Mucosa of descending colon (tissue), 3 donors: ENCODE measurements at regions not wholly inside any gene's neighbourhood (a gene's known extent, or its start where the extent isn't known, plus 50 kb on each side); places are given as distances from the start of the nearest gene placed in this dataset.

Experiments used
- ATAC-seq: fragments of 200-7000 bp; cut with Tn5 transposase; one replicate; pipeline ENCODE4 v1.9.1; 2020; ENCODE audit warnings: mild to moderate bottlenecking, moderate library complexity
- DNase-seq, 3 donors: peaks; one replicate each; pipeline ENCODE4 v3.0.0-alpha.2; 2020
- H3K36me3 ChIP-seq: fragments of 200-600 bp; one replicate; pipeline ENCODE4 v1.8.0; 2021; ENCODE audit warnings: low read depth, mild to moderate bottlenecking
- H3K4me1 ChIP-seq: fragments of 200-600 bp; one replicate; pipeline ENCODE4 v1.8.0; 2021; ENCODE audit warnings: low read depth, mild to moderate bottlenecking
- H3K4me3 ChIP-seq: fragments of 200-600 bp; one replicate; pipeline ENCODE4 v1.8.0; 2021; ENCODE audit warnings: mild to moderate bottlenecking
- H3K9me3 ChIP-seq: fragments of 200-600 bp; one replicate; pipeline ENCODE4 v1.8.0; 2021; ENCODE audit warnings: mild to moderate bottlenecking
- intact Hi-C, 2 donors: fragments of 100-400 bp; cut with DNase I in 1 of 2; cut with micrococcal nuclease in 1 of 2; formaldehyde crosslinking; loops; one replicate each; pipeline versions ENCODE4 v1.11.0 to v1.11.1; 2022; cut with DNase I, micrococcal nuclease
- TF ChIP-seq, protein P1 (sequence below): fragments of 200-600 bp; IDR thresholded peaks from one replicate; pipeline ENCODE4 v1.8.0; 2022; ENCODE audit warnings: antibody characterized with exemption, mild to moderate bottlenecking
- donor health status: DM: no; HTN: no; CAD: no; lungs with moderate emphysema.
- donor health status: DM: no; HTN: no; CAD: no.
- donor health status: DM: no; HTN: yes; CAD: no.

DNA sequence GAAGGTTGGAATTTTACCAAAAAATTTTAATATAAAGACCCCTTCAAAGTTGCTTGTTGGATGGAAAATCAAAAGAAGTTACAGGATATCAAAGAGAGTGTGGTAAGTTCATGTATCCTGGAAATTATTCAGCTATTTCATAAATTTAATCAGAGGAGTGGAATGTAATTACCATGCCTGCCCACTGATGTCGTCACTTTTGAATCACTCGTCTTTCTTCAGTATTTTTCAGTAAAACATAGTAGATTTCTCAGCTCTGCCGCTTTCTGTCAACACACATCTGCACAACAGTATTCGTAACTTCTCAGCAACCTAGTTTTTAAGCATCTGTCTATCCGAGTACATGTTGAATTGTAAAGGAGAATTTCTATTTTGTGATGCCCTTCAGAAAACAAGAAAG is 2163.0 kb upstream of the AGA start:
- DNase-seq (no peak), ATAC-seq (no peak)
- TF ChIP-seq, protein P1, sequence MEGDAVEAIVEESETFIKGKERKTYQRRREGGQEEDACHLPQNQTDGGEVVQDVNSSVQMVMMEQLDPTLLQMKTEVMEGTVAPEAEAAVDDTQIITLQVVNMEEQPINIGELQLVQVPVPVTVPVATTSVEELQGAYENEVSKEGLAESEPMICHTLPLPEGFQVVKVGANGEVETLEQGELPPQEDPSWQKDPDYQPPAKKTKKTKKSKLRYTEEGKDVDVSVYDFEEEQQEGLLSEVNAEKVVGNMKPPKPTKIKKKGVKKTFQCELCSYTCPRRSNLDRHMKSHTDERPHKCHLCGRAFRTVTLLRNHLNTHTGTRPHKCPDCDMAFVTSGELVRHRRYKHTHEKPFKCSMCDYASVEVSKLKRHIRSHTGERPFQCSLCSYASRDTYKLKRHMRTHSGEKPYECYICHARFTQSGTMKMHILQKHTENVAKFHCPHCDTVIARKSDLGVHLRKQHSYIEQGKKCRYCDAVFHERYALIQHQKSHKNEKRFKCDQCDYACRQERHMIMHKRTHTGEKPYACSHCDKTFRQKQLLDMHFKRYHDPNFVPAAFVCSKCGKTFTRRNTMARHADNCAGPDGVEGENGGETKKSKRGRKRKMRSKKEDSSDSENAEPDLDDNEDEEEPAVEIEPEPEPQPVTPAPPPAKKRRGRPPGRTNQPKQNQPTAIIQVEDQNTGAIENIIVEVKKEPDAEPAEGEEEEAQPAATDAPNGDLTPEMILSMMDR = no peak
- no peaks in the 10 kb centered on the region for H3K4me1 ChIP-seq
- intact Hi-C loops = no loop called here
- no peak overlapping the region for H3K4me3 ChIP-seq
- peaks cover 16% of the 10 kb centered on the region for H3K9me3 ChIP-seq
- no peaks in the 10 kb centered on the region for H3K36me3 ChIP-seq

DNA sequence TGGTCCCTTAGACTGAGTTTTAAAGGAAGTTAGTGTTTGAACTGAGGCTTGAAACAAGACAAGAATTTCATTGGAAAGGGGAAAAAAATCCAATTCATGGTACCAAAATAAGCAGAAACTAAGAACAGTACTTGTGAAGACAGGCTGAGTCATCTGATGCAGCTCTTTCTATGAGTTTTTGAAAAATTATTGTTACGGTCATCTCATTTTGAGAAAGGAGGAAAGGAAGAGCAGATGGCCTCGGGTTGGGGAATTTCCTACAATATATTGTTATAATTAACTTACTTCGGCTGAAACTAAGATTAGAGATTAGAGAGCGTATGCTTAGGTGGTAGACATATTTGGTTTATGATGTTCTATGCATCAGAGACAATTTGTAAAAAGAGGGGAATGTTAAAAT is 2164.8 kb upstream of the AGA start:
- no peak for ATAC-seq
- Histone ChIP-seq H3K36me3 (no peaks in the 10 kb centered on the region), H3K4me1 (no peaks in the 10 kb centered on the region), H3K4me3 (no peak overlapping the region), H3K9me3 (peaks cover 16% of the 10 kb centered on the region)
- no peak for DNase-seq
- intact Hi-C loops = no loop called here
- TF ChIP-seq, protein P1 = no peak

DNA sequence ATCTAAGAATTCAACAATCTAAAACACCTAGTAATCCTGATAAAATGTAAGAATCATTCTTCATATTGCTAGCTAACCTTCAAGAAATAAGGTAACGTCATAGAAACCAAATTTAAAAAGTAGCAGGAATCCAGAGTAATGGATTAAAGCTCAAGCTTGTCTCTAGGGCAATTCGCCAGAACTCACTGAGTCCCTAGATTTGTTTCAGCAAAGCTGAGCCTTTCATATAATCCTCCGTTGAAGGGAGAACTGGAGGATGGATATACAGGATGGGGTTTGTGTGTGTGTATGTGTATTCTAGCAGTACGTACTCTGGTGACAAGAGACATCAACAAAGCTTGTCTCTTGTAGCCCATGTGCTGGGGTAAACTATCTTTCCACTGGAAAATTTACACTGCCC is 2173.5 kb upstream of the AGA start:
- DNase-seq (no peak), ATAC-seq (no peak)

DNA sequence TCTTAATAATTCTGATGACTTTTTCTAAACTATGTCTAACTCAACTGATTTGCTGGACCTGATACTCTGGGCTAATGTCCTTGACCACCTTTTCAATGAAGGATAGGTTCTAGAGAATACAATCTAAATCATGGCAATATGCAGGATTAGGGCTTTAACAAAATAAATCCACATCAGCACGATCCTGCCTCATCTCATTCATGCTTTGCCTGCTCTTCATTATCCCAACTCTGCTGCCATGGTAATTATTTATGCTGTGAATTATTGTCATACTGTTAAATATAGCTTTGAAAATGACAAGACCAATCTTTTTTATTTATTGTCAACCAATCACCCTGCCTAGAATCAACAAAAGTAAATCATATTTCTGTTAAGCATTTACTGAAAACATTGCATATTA is 2176.7 kb upstream of the AGA start:
- intact Hi-C loops = no loop called here
- Histone ChIP-seq H3K4me3 (no peak overlapping the region), H3K4me1 (no peaks in the 10 kb centered on the region), H3K9me3 (peaks cover 11% of the 10 kb centered on the region), H3K36me3 (no peaks in the 10 kb centered on the region)
- DNase-seq (no peak), ATAC-seq (no peak)
- TF ChIP-seq, protein P1 = no peak

More for the DNA sequence above, 2173.5 kb upstream of the AGA start:
- Histone ChIP-seq H3K36me3 (no peaks in the 10 kb centered on the region), H3K4me1 (no peaks in the 10 kb centered on the region), H3K9me3 (peaks cover 11% of the 10 kb centered on the region), H3K4me3 (no peak overlapping the region)
- intact Hi-C loops = no loop called here
- TF ChIP-seq, protein P1 = no peak

DNA sequence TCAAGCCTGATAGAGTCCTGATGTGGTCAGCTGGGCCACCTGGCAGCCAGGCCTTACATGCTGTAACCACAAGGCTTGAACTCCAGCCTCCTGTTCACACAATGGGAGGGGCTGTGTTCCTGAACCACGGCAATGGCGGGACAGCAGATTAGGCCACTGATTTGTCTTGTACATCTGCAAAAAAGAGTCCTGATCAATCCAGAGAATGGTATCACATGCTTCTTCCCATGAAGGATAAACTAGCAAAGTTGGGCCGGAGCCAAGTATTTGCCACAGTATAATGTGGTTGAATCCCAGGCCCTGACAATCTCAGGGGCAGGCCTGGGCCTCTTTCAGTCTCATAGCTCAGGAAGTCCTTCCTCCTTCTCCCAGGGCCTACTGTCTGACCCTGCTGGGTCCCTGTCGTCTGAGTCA is 2182.5 kb upstream of the AGA start:
- TF ChIP-seq, protein P1 = no peak
- Histone ChIP-seq H3K4me1 (no peaks in the 10 kb centered on the region), H3K4me3 (no peak overlapping the region), H3K9me3 (no peaks in the 10 kb centered on the region), H3K36me3 (no peaks in the 10 kb centered on the region)
- DNase-seq = no peak
- intact Hi-C loops = no loop called here
- no peak for ATAC-seq

DNA sequence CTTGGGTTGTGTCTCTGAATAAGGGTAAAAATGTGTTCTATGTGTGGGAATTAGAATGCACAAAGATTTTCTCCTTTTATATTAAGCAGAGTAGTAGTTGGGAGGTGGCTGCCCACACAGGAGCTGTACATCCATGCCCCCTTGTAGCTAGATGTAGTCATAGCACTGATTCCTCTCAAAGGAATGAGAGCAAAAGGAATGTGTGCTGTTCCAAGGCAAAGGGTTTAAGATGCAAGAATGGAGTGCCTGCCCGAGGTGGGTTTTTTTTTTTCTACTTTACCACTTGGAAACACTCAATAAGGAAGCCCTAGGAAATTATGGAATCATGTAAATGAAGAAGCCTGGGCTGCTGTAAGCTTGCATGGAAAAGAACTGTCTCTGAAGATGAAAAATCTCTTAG is 2183.2 kb upstream of the AGA start:
- no peaks in the 10 kb centered on the region for H3K36me3 ChIP-seq
- H3K4me3 ChIP-seq = no peak overlapping the region
- intact Hi-C loops = no loop called here
- TF ChIP-seq, protein P1 = no peak
- H3K4me1 ChIP-seq = no peaks in the 10 kb centered on the region
- ATAC-seq (no peak), DNase-seq (no peak)
- H3K9me3 ChIP-seq = no peaks in the 10 kb centered on the region
